DND-41 (cell line): ENCODE measurements at regions not wholly inside any gene's neighbourhood (a gene's known extent, or its start where the extent isn't known, plus 50 kb on each side); places are given as distances from the start of the nearest gene placed in this dataset.

ENCODE experiments used
- CTCF ChIP-seq: IDR thresholded peaks from 2 replicates; pipeline ENCODE4 v1.5.1; 2012; ENCODE audit warnings: borderline replicate concordance, low read length, moderate library complexity, mild to moderate bottlenecking; ENCODE audit not compliant: poor library complexity, severe bottlenecking; ENCODE audit errors: extremely low read depth
- EZH2 ChIP-seq: IDR thresholded peaks from 3 replicates; pipeline ENCODE4 v1.6.1; 2012; ENCODE audit warnings: borderline replicate concordance, low read depth, mild to moderate bottlenecking, moderate library complexity, low read length, inconsistent platforms; ENCODE audit not compliant: severe bottlenecking

GRCh38 chrX:20591246-20591645 lies 324.5 kb upstream of the RPS6KA3 start:
- TF ChIP-seq EZH2: no peak
- no peak for TF ChIP-seq CTCF
